HEK293 (cell line): ENCODE measurements at regions not wholly inside any gene's neighbourhood (a gene's known extent, or its start where the extent isn't known, plus 50 kb on each side); places are given as distances from the start of the nearest gene placed in this dataset.
A peak's percentile ranks its signal among the peaks of the same experiment; 100 is the strongest.

Experiments
- CTCF ChIA-PET: fragments of 350-600 bp; formaldehyde crosslinking; extraction: SDS; loops from one replicate; lab custom pipeline; 2021; ENCODE audit warnings: antibody characterized with exemption; lab: Yijun Ruan, JAX
- POLR2A ChIA-PET: fragments of 300-600 bp; formaldehyde crosslinking; extraction: SDS; loops from one replicate; lab custom pipeline; 2020; ENCODE audit warnings: antibody characterized with exemption, inconsistent platforms; lab: Yijun Ruan, JAX
- H3K27ac ChIP-seq: fragments of 200-500 bp; sonication (Bioruptor generic); 2 replicates; pipeline ENCODE4 v1.5.1; 2014; ENCODE audit warnings: low read depth, low read length, control low read depth, inconsistent platforms; ENCODE audit errors: extremely low read depth
- H3K36me3 ChIP-seq, 2 experiments: fragments of 200-500 bp in 1 of 2; sonication (Bioruptor generic) in 1 of 2; 1 replicate in 1 of 2; 2 replicates in 1 of 2; pipeline ENCODE4 v1.5.1; 2014 to 2017; ENCODE audit warnings: inconsistent platforms in 2 of 2, low read length in 2 of 2; ENCODE audit not compliant: control insufficient read depth in 2 of 2, insufficient read depth in 1 of 2
- H3K4me1 ChIP-seq: fragments of 200-500 bp; sonication (Bioruptor generic); 2 replicates; pipeline ENCODE4 v1.5.1; 2014; ENCODE audit warnings: mild to moderate bottlenecking, low read length, inconsistent platforms; ENCODE audit not compliant: control insufficient read depth, insufficient read depth
- H3K4me3 ChIP-seq: 2 replicates; pipeline ENCODE4 v1.5.1; 2011; ENCODE audit warnings: low read depth, mild to moderate bottlenecking, control low read depth, low read length, moderate library complexity
- H3K9me3 ChIP-seq: fragments of 200-500 bp; sonication (Bioruptor generic); 2 replicates; pipeline ENCODE4 v1.5.1; 2014; ENCODE audit warnings: low read depth, low read length, inconsistent platforms; ENCODE audit not compliant: control insufficient read depth, insufficient read depth
- ATF2 ChIP-seq: fragments of 450-650 bp; formaldehyde crosslinking; IDR thresholded peaks from 2 replicates; pipeline ENCODE4 v1.5.1; 2016; ENCODE audit warnings: missing biosample characterization, missing genetic modification characterization, low read depth
- BCL11A ChIP-seq: fragments of 450-650 bp; formaldehyde crosslinking; IDR thresholded peaks from 2 replicates; pipeline ENCODE4 v1.5.1; 2016; ENCODE audit warnings: low read depth, missing biosample characterization, missing genetic modification characterization
- CTCF ChIP-seq: fragments of 450-650 bp; formaldehyde crosslinking; IDR thresholded peaks from 2 replicates; pipeline ENCODE4 v1.5.1; 2016; ENCODE audit warnings: missing biosample characterization, missing genetic modification characterization
- HOXA7 ChIP-seq: sonication (generic); formaldehyde crosslinking; IDR thresholded peaks from 2 replicates; pipeline ENCODE4 v1.8.1; 2022; ENCODE audit warnings: missing genetic modification reagents, borderline replicate concordance
- KLF10 ChIP-seq: fragments of 450-650 bp; IDR thresholded peaks from 2 replicates; pipeline ENCODE4 v1.5.1; 2018; ENCODE audit warnings: missing biosample characterization, mild to moderate bottlenecking, missing genetic modification characterization
- PATZ1 ChIP-seq: fragments of 450-650 bp; formaldehyde crosslinking; IDR thresholded peaks from 2 replicates; pipeline ENCODE4 v1.5.1; 2016; ENCODE audit warnings: missing biosample characterization, missing genetic modification characterization
- SETDB1 ChIP-seq: IDR thresholded peaks from one replicate; pipeline ENCODE4 v1.6.1; 2017; ENCODE audit warnings: mild to moderate bottlenecking, low read length, moderate library complexity, mixed read lengths; ENCODE audit not compliant: insufficient read length
- TRIM28 ChIP-seq: IDR thresholded peaks from 2 replicates; pipeline ENCODE4 v1.6.1; 2011; ENCODE audit warnings: low read length, control low read depth, borderline replicate concordance
- WT1 ChIP-seq: fragments of 450-650 bp; formaldehyde crosslinking; IDR thresholded peaks from 2 replicates; pipeline ENCODE4 v1.5.1; 2016; ENCODE audit warnings: missing biosample characterization, missing genetic modification characterization
- ZNF10 ChIP-seq: fragments of 450-650 bp; formaldehyde crosslinking; IDR thresholded peaks from 2 replicates; pipeline ENCODE4 v1.5.1; 2017; ENCODE audit warnings: missing biosample characterization, missing genetic modification characterization
- ZNF239 ChIP-seq: fragments of 450-650 bp; formaldehyde crosslinking; IDR thresholded peaks from 2 replicates; pipeline ENCODE4 v1.5.1; 2016; ENCODE audit warnings: missing biosample characterization, missing genetic modification characterization
- ZNF24 ChIP-seq: fragments of 450-650 bp; formaldehyde crosslinking; IDR thresholded peaks from 2 replicates; pipeline ENCODE4 v1.5.1; 2016; ENCODE audit warnings: missing biosample characterization, missing genetic modification characterization
- ZNF324 ChIP-seq: fragments of 450-650 bp; formaldehyde crosslinking; IDR thresholded peaks from 2 replicates; pipeline ENCODE4 v1.5.1; 2016; ENCODE audit warnings: missing biosample characterization, missing genetic modification characterization
- ZNF521 ChIP-seq: fragments of 450-650 bp; formaldehyde crosslinking; IDR thresholded peaks from 2 replicates; pipeline ENCODE4 v1.5.1; 2017; ENCODE audit warnings: missing biosample characterization, mild to moderate bottlenecking, missing genetic modification characterization
- ZNF558 ChIP-seq: fragments of 450-650 bp; formaldehyde crosslinking; IDR thresholded peaks from 2 replicates; pipeline ENCODE4 v1.5.1; 2016; ENCODE audit warnings: missing biosample characterization, missing genetic modification characterization
- ZNF654 ChIP-seq: fragments of 450-650 bp; formaldehyde crosslinking; IDR thresholded peaks from 2 replicates; pipeline ENCODE4 v1.5.1; 2016; ENCODE audit warnings: low read depth, missing biosample characterization, missing genetic modification characterization
- ZNF768 ChIP-seq: fragments of 450-650 bp; formaldehyde crosslinking; IDR thresholded peaks from 2 replicates; pipeline ENCODE4 v1.5.1; 2018; ENCODE audit warnings: missing biosample characterization, mild to moderate bottlenecking, missing genetic modification characterization
- TF ChIP-seq, protein P1 (sequence below): fragments of 450-650 bp; formaldehyde crosslinking; IDR thresholded peaks from 2 replicates; pipeline ENCODE4 v1.5.1; 2017; ENCODE audit warnings: missing biosample characterization, mild to moderate bottlenecking, missing genetic modification characterization, moderate library complexity
- TF ChIP-seq, protein P2 (sequence below): fragments of 450-650 bp; formaldehyde crosslinking; IDR thresholded peaks from 2 replicates; pipeline ENCODE4 v1.5.1; 2016; ENCODE audit warnings: missing biosample characterization, missing genetic modification characterization
- TF ChIP-seq, protein P3 (sequence below): fragments of 450-650 bp; formaldehyde crosslinking; IDR thresholded peaks from 2 replicates; pipeline ENCODE4 v1.5.1; 2016; ENCODE audit warnings: missing biosample characterization, missing genetic modification characterization

DNA sequence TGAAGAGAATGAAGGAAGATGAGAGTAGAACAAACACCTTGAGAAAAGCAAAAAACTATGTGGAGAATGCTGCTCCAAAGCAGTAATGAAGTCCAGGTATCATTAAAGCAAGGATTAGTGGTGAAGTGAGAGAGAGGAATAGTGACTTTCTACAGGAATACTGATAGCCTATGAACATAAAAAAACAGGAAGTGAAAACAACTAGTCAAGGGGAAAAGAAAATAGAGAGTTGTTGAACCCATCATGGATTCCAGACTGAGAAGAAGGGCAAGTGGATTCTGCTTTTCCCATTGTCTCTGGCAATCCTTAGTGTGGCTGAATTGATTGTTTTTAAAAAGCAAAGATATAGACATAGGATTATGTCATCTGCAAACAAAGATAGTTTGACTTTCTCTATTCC is 119.9 kb upstream of the LHX8 start:
- no peaks in the 10 kb centered on the region for H3K4me1 ChIP-seq

GRCh38 chr1:75023005-75023404 is 111.2 kb upstream of the LHX8 start:
- Histone ChIP-seq H3K36me3 (no peaks in the 10 kb centered on the region), H3K4me3 (no peak overlapping the region), H3K27ac (no peak overlapping the region), H3K4me1 (no peaks in the 10 kb centered on the region), H3K9me3 (no peaks in the 10 kb centered on the region)
- ChIA-PET POLR2A (no interaction called here), CTCF (no interaction called here)
- TF ChIP-seq, protein P1, sequence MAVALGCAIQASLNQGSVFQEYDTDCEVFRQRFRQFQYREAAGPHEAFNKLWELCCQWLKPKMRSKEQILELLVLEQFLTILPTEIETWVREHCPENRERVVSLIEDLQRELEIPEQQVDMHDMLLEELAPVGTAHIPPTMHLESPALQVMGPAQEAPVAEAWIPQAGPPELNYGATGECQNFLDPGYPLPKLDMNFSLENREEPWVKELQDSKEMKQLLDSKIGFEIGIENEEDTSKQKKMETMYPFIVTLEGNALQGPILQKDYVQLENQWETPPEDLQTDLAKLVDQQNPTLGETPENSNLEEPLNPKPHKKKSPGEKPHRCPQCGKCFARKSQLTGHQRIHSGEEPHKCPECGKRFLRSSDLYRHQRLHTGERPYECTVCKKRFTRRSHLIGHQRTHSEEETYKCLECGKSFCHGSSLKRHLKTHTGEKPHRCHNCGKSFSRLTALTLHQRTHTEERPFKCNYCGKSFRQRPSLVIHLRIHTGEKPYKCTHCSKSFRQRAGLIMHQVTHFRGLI (tag by site-specific recombination) = no peak
- TF ChIP-seq HOXA7 (no peak), SETDB1 (peak; percentile 31), TRIM28 (peak; percentile 95; the same call in 1 of the 2 replicates), BCL11A (tag by site-specific recombination) (no peak)
- TF ChIP-seq, protein P2, sequence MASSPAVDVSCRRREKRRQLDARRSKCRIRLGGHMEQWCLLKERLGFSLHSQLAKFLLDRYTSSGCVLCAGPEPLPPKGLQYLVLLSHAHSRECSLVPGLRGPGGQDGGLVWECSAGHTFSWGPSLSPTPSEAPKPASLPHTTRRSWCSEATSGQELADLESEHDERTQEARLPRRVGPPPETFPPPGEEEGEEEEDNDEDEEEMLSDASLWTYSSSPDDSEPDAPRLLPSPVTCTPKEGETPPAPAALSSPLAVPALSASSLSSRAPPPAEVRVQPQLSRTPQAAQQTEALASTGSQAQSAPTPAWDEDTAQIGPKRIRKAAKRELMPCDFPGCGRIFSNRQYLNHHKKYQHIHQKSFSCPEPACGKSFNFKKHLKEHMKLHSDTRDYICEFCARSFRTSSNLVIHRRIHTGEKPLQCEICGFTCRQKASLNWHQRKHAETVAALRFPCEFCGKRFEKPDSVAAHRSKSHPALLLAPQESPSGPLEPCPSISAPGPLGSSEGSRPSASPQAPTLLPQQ = no peak

More for the DNA sequence above, 119.9 kb upstream of the LHX8 start:
- Histone ChIP-seq H3K27ac (no peak overlapping the region), H3K9me3 (no peaks in the 10 kb centered on the region), H3K36me3 (no peaks in the 10 kb centered on the region), H3K4me3 (no peak overlapping the region)
- TF ChIP-seq ZNF521 (tag by site-specific recombination) (no peak), ZNF654 (tag by site-specific recombination) (no peak), ZNF768 (no peak), ZNF239 (tag by site-specific recombination) (no peak), ATF2 (tag by site-specific recombination) (no peak), ZNF324 (no peak), ZNF558 (tag by site-specific recombination) (no peak), CTCF (tag by site-specific recombination) (no peak), KLF10 (tag by site-specific recombination) (no peak), WT1 (no peak), PATZ1 (no peak), ZNF24 (tag by site-specific recombination) (no peak), ZNF10 (tag by site-specific recombination) (no peak)
- TF ChIP-seq, protein P3, sequence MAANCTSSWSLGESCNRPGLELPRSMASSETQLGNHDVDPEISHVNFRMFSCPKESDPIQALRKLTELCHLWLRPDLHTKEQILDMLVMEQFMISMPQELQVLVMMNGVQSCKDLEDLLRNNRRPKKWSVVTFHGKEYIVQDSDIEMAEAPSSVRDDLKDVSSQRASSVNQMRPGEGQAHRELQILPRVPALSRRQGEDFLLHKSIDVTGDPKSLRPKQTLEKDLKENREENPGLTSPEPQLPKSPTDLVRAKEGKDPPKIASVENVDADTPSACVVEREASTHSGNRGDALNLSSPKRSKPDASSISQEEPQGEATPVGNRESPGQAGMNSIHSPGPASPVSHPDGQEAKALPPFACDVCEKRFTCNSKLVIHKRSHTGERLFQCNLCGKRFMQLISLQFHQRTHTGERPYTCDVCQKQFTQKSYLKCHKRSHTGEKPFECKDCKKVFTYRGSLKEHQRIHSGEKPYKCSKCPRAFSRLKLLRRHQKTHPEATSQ (tag by site-specific recombination) = no peak
- POLR2A ChIA-PET = no interaction called here
- CTCF ChIA-PET = no interaction called here
